ENCODE measurements at regions not wholly inside any gene's neighbourhood (a gene's known extent, or its start where the extent isn't known, plus 50 kb on each side); places are given as distances from the start of the nearest gene placed in this dataset.

DNA sequence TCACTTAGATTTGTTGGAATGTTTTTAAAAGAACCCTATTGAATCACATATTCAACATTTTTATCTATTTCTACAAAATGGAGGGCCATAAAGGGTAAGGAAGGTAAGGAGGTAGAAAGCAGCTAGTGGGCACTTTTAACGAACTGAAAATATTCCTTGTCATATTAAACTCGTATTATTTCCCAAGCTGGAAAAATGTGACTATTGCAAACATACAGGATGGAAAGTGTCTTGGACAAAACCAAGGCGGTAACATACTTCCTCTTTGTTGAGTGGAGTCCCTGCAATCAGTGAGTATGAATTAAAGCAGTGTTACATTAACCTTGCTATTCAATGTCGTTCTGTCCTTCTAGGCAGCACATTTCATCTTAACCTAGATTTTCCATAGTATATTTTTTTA lies 165.6 kb downstream of the RCN1 start:
- no peak overlapping the region for H3K27ac ChIP-seq (ENCODE audit: low read depth)
- H3K27ac Mint-ChIP-seq, result no peak overlapping the region
- peak overlapping the region; percentile 90; the same call in 1 of the 2 replicates for H2AFZ ChIP-seq
- no peak overlapping the region for H3K4me3 Mint-ChIP-seq
- H3K27me3 Mint-ChIP-seq (ENCODE audit: insufficient read depth, low read depth, poor library complexity), result peaks cover 5% of the 10 kb centered on the region
- no peaks in the 10 kb centered on the region for H3K36me3 Mint-ChIP-seq (ENCODE audit: low read depth)
- H3K4me1 Mint-ChIP-seq, result peaks cover under 1% of the 10 kb centered on the region; the same call in 2 of the 3 replicates
- H3K9me2 ChIP-seq (ENCODE audit: insufficient read depth), result no peaks in the 10 kb centered on the region
- H3K4me3 ChIP-seq, result no peak overlapping the region
- no peak for DNase-seq (ENCODE audit: low spot score)
- H3K9me3 Mint-ChIP-seq, result peaks cover 6% of the 10 kb centered on the region; the same call in 1 of the 3 replicates
- H3K27me3 ChIP-seq (ENCODE audit: insufficient read depth), result no peaks in the 10 kb centered on the region
- peaks cover 3% of the 10 kb centered on the region; the same call in 1 of the 2 replicates for H3K4me1 ChIP-seq (ENCODE audit: insufficient read depth)
- ATAC-seq, result no peak
- no peaks in the 10 kb centered on the region for H3K79me2 ChIP-seq (replicated peaks; ENCODE audit: insufficient read depth)
- TF ChIP-seq POLR2AphosphoS5 (IDR thresholded peaks at IDR 0.05; ENCODE audit: low read depth) (no peak), EZH2 (IDR thresholded peaks at IDR 0.05; ENCODE audit: low read depth, unreplicated experiment) (no peak)
- H4K20me1 ChIP-seq (replicated peaks; ENCODE audit: insufficient read depth), result no peaks in the 10 kb centered on the region
- no peak overlapping the region for H3K4me2 ChIP-seq
- H3F3A ChIP-seq (replicated peaks; ENCODE audit: low read depth), result no peaks in the 10 kb centered on the region
- no peaks in the 10 kb centered on the region for H3K36me3 ChIP-seq (ENCODE audit: insufficient read depth)

DNA sequence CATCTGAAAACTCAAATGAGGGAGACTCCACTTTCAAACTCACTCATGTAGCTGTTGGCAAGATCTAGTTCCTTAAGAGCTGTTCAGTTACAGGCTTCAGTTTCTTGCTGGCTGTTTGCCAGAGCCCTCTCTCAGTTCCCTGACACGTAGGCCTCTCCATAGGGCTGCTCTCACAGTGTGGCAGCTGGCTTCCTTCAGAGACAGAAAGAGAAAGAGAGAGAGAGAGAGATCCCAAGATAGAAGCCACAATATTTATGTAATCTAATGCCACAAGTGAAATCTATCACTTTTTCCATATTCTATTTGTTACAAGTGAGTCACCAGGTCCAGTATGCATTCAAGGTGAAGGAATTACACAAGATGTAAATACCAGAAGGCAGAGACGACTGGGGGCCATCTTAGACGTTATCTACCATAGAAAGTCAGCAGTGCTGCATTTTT lies 168.8 kb downstream of the RCN1 start:
- ATAC-seq (no peak), DNase-seq (ENCODE audit: low spot score) (no peak)
- no peak overlapping the region for H3K27ac ChIP-seq (ENCODE audit: low read depth)
- no peaks in the 10 kb centered on the region for H3K9me2 ChIP-seq (ENCODE audit: insufficient read depth)
- H3K36me3 Mint-ChIP-seq (ENCODE audit: low read depth), result no peaks in the 10 kb centered on the region
- peaks cover 6% of the 10 kb centered on the region; the same call in 1 of the 3 replicates for H3K9me3 Mint-ChIP-seq
- no peaks in the 10 kb centered on the region for H3K36me3 ChIP-seq (ENCODE audit: insufficient read depth)
- H3K79me2 ChIP-seq (replicated peaks; ENCODE audit: insufficient read depth), result no peaks in the 10 kb centered on the region
- H3K27me3 ChIP-seq (ENCODE audit: insufficient read depth), result no peaks in the 10 kb centered on the region
- no peaks in the 10 kb centered on the region for H3F3A ChIP-seq (replicated peaks; ENCODE audit: low read depth)
- no peak overlapping the region for H3K27ac Mint-ChIP-seq
- H3K4me3 Mint-ChIP-seq, result no peak overlapping the region
- H3K27me3 Mint-ChIP-seq (ENCODE audit: insufficient read depth, low read depth, poor library complexity), result peaks cover 11% of the 10 kb centered on the region
- peaks cover 12% of the 10 kb centered on the region for H3K4me1 Mint-ChIP-seq
- H2AFZ ChIP-seq, result peak overlapping the region; percentile 83; the same call in 1 of the 2 replicates
- peaks cover 11% of the 10 kb centered on the region for H3K4me1 ChIP-seq (ENCODE audit: insufficient read depth)
- no peak overlapping the region for H3K4me2 ChIP-seq
- H3K4me3 ChIP-seq, result no peak overlapping the region
- no peaks in the 10 kb centered on the region for H4K20me1 ChIP-seq (replicated peaks; ENCODE audit: insufficient read depth)
- TF ChIP-seq, protein P1, sequence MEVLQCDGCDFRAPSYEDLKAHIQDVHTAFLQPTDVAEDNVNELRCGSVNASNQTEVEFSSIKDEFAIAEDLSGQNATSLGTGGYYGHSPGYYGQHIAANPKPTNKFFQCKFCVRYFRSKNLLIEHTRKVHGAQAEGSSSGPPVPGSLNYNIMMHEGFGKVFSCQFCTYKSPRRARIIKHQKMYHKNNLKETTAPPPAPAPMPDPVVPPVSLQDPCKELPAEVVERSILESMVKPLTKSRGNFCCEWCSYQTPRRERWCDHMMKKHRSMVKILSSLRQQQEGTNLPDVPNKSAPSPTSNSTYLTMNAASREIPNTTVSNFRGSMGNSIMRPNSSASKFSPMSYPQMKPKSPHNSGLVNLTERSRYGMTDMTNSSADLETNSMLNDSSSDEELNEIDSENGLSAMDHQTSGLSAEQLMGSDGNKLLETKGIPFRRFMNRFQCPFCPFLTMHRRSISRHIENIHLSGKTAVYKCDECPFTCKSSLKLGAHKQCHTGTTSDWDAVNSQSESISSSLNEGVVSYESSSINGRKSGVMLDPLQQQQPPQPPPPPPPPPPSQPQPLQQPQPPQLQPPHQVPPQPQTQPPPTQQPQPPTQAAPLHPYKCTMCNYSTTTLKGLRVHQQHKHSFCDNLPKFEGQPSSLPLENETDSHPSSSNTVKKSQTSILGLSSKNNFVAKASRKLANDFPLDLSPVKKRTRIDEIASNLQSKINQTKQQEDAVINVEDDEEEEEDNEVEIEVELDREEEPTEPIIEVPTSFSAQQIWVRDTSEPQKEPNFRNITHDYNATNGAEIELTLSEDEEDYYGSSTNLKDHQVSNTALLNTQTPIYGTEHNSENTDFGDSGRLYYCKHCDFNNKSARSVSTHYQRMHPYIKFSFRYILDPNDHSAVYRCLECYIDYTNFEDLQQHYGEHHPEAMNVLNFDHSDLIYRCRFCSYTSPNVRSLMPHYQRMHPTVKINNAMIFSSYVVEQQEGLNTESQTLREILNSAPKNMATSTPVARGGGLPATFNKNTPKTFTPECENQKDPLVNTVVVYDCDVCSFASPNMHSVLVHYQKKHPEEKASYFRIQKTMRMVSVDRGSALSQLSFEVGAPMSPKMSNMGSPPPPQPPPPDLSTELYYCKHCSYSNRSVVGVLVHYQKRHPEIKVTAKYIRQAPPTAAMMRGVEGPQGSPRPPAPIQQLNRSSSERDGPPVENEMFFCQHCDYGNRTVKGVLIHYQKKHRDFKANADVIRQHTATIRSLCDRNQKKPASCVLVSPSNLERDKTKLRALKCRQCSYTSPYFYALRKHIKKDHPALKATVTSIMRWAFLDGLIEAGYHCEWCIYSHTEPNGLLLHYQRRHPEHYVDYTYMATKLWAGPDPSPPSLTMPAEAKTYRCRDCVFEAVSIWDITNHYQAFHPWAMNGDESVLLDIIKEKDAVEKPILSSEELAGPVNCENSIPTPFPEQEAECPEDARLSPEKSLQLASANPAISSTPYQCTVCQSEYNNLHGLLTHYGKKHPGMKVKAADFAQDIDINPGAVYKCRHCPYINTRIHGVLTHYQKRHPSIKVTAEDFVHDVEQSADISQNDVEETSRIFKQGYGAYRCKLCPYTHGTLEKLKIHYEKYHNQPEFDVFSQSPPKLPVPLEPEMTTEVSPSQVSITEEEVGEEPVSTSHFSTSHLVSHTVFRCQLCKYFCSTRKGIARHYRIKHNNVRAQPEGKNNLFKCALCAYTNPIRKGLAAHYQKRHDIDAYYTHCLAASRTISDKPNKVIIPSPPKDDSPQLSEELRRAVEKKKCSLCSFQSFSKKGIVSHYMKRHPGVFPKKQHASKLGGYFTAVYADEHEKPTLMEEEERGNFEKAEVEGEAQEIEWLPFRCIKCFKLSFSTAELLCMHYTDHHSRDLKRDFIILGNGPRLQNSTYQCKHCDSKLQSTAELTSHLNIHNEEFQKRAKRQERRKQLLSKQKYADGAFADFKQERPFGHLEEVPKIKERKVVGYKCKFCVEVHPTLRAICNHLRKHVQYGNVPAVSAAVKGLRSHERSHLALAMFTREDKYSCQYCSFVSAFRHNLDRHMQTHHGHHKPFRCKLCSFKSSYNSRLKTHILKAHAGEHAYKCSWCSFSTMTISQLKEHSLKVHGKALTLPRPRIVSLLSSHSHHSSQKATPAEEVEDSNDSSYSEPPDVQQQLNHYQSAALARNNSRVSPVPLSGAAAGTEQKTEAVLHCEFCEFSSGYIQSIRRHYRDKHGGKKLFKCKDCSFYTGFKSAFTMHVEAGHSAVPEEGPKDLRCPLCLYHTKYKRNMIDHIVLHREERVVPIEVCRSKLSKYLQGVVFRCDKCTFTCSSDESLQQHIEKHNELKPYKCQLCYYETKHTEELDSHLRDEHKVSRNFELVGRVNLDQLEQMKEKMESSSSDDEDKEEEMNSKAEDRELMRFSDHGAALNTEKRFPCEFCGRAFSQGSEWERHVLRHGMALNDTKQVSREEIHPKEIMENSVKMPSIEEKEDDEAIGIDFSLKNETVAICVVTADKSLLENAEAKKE (CRISPR knock-in tag; IDR thresholded peaks at IDR 0.05), result no peak
- TF ChIP-seq NANOG (IDR thresholded peaks at IDR 0.05; ENCODE audit: borderline replicate concordance) (no peak), EZH2 (IDR thresholded peaks at IDR 0.05; ENCODE audit: low read depth, unreplicated experiment) (no peak), ZNF331 (CRISPR knock-in tag; IDR thresholded peaks at IDR 0.05; ENCODE audit: low read depth) (no peak), STAT1 (IDR thresholded peaks at IDR 0.05; ENCODE audit: unreplicated experiment) (no peak), CREB1 (CRISPR knock-in tag; IDR thresholded peaks at IDR 0.05; ENCODE audit: low read depth) (no peak), POLR2AphosphoS5 (IDR thresholded peaks at IDR 0.05; ENCODE audit: low read depth) (no peak), EZH2phosphoT487 (IDR thresholded peaks at IDR 0.05; ENCODE audit: unreplicated experiment) (no peak), JUNB (IDR thresholded peaks at IDR 0.05; ENCODE audit: unreplicated experiment) (no peak), ZNF114 (CRISPR knock-in tag; IDR thresholded peaks at IDR 0.05) (no peak)
- TF ChIP-seq, protein P2, sequence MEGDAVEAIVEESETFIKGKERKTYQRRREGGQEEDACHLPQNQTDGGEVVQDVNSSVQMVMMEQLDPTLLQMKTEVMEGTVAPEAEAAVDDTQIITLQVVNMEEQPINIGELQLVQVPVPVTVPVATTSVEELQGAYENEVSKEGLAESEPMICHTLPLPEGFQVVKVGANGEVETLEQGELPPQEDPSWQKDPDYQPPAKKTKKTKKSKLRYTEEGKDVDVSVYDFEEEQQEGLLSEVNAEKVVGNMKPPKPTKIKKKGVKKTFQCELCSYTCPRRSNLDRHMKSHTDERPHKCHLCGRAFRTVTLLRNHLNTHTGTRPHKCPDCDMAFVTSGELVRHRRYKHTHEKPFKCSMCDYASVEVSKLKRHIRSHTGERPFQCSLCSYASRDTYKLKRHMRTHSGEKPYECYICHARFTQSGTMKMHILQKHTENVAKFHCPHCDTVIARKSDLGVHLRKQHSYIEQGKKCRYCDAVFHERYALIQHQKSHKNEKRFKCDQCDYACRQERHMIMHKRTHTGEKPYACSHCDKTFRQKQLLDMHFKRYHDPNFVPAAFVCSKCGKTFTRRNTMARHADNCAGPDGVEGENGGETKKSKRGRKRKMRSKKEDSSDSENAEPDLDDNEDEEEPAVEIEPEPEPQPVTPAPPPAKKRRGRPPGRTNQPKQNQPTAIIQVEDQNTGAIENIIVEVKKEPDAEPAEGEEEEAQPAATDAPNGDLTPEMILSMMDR (conservative IDR thresholded peaks at IDR 0.05; ENCODE audit: low read depth in 2 of 2), result no peak
- TF ChIP-seq, protein P3, sequence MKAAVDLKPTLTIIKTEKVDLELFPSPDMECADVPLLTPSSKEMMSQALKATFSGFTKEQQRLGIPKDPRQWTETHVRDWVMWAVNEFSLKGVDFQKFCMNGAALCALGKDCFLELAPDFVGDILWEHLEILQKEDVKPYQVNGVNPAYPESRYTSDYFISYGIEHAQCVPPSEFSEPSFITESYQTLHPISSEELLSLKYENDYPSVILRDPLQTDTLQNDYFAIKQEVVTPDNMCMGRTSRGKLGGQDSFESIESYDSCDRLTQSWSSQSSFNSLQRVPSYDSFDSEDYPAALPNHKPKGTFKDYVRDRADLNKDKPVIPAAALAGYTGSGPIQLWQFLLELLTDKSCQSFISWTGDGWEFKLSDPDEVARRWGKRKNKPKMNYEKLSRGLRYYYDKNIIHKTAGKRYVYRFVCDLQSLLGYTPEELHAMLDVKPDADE (IDR thresholded peaks at IDR 0.05), result no peak

Measured in GM23338 (cell line).